GM12872 (cell line): ENCODE measurements at regions not wholly inside any gene's neighbourhood (a gene's known extent, or its start where the extent isn't known, plus 50 kb on each side); places are given as distances from the start of the nearest gene placed in this dataset.
A peak's percentile ranks its signal among the peaks of the same experiment; 100 is the strongest.

Experiments used
- CTCF ChIP-seq: IDR thresholded peaks from 3 replicates; pipeline ENCODE4 v1.5.1; 2011; ENCODE audit warnings: low read depth, mild to moderate bottlenecking, low read length, moderate library complexity; ENCODE audit not compliant: insufficient read depth

DNA sequence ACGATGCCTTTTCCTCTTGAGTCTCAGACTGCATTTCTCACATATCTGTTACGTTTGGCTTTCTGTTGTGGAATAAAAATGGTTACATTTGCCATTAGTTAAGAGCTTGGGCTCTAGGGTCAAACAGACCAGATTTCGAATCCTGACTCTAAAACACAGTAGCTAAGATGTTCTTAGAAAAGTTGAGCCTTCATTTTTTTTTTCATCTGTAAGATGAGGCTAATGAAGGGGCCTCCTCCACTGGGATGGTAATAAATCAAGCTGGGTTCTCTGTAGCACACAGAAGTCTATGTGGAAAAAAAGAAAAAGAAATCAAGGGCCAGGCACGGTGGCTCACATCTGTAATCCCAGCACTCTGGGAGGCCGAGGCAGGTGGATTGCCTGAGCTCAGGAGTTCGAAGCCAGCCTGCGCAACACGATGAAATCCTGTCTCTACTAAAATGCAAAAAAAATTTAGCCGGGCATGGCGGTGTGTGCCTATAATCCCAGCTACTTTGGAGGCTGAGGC, 49.9 kb upstream of the CAPRIN1 start:
- TF ChIP-seq CTCF = no peak

DNA sequence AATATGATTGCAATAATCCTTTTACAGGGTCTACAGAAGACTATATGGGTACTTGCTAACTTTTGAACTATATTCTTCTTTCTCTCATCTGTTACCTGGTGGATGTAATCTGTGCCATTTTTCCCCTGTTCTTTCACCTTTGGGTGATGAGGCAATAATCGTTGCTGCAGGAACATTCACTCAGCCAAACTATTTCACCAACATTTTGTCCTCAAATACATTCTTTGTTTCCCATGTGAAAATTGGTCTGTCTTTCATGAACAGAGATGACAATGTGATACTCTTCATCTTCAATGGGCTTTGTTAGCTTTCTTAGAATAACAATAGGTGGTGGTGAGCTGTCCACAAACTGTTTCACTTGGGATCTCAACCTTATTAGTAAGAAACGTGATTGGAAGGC, 52.1 kb upstream of the CAPRIN1 start:
- TF ChIP-seq CTCF = no peak

GRCh38 chr11:33997584-33998251, 53.8 kb upstream of the CAPRIN1 start:
- no peak for TF ChIP-seq CTCF

GRCh38 chr11:33996498-33997454, 54.8 kb upstream of the CAPRIN1 start:
- peak; percentile 84 for TF ChIP-seq CTCF

DNA sequence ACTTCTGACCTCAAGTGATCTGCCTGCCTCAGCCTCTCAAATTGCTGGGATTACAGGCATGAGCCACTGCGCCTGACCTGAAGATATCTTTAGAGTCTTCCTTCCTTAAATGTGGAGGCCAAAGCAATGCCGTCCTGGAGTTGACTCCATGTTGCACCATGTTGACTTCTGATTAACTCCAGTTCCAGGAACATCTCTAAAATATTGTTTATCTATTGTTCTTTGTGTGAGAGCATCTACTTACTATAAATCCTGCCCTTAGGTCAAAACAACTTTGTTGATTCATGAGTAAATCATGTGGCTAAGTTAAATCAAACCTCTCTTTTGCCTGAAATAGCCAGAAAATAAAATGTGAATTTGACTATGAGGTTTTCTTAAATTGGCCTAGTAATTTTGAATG, 56.6 kb upstream of the CAPRIN1 start:
- no peak for TF ChIP-seq CTCF

DNA sequence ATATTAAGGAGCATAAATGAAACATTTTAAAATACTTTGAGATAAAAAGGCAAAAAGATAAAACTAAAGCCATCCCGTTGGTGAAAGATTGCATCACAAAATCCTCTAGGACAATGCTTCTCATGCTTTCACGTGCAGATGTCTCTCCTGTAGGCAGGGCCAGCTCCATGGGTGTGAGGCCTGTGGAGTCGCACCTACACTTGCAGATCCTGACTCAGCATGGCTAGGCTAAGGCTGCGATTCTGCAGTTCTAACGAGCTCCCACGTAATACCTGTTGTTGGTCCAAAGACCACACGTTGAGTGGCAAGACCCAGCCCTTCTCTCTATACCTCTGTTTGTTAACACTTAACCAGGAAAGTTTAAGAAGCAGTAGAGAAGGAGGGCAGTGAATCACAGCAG, 62.1 kb upstream of the CAPRIN1 start:
- TF ChIP-seq CTCF = no peak

GRCh38 chr11:33988586-33989370, 62.8 kb upstream of the CAPRIN1 start:
- no peak for TF ChIP-seq CTCF
